Stomach (tissue), 4 donors: ENCODE measurements at regions not wholly inside any gene's neighbourhood (a gene's known extent, or its start where the extent isn't known, plus 50 kb on each side); places are given as distances from the start of the nearest gene placed in this dataset.

Experiments
- POLR2A ChIP-seq, 4 donors: fragments of 450-650 bp; IDR thresholded peaks; one replicate each; pipeline ENCODE4 v1.6.1; 2016; ENCODE audit warnings: antibody characterized with exemption in 4 of 4, control low read depth in 2 of 4, mild to moderate bottlenecking in 1 of 4, moderate library complexity in 1 of 4
- TF ChIP-seq, protein P1 (sequence below), 7 experiments: fragments of 450-650 bp in 4 of 7; fragments of 200-600 bp in 3 of 7; sonication (generic) in 3 of 7; IDR thresholded peaks; one replicate each; pipeline ENCODE4 v1.5.1; 2016 to 2019; ENCODE audit warnings: antibody characterized with exemption in 7 of 7, control low read depth in 2 of 7, mild to moderate bottlenecking in 1 of 7

DNA sequence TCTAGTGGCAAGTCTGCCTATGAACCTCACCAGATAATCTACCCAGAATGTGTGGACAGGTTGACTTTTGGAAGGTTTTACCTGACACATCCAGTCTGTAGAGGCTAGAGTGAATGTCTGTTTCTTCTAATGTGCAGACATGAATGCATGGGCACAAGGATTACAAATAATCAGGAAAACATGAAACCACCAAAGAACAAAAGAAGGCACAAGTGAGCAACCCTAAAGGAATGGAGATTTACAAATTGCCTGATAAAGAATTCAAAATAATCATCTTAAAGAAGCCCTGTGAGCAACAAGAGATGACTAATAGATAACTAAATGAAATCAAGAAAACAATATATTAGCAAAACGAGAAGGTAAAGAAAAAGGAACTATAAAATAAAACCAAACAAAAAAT, 876.1 kb upstream of the ADGRB3 start:
- TF ChIP-seq, protein P1, sequence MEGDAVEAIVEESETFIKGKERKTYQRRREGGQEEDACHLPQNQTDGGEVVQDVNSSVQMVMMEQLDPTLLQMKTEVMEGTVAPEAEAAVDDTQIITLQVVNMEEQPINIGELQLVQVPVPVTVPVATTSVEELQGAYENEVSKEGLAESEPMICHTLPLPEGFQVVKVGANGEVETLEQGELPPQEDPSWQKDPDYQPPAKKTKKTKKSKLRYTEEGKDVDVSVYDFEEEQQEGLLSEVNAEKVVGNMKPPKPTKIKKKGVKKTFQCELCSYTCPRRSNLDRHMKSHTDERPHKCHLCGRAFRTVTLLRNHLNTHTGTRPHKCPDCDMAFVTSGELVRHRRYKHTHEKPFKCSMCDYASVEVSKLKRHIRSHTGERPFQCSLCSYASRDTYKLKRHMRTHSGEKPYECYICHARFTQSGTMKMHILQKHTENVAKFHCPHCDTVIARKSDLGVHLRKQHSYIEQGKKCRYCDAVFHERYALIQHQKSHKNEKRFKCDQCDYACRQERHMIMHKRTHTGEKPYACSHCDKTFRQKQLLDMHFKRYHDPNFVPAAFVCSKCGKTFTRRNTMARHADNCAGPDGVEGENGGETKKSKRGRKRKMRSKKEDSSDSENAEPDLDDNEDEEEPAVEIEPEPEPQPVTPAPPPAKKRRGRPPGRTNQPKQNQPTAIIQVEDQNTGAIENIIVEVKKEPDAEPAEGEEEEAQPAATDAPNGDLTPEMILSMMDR (IDR thresholded peaks at IDR 0.05) = no peak
- no peak for TF ChIP-seq POLR2A (IDR thresholded peaks at IDR 0.05)
